Rectal smooth muscle tissue (tissue), 1 donor: ENCODE measurements at regions not wholly inside any gene's neighbourhood (a gene's known extent, or its start where the extent isn't known, plus 50 kb on each side); places are given as distances from the start of the nearest gene placed in this dataset.

ENCODE experiments used
- H3K27ac ChIP-seq: one replicate; pipeline ENCODE4 v1.7.0; 2013; ENCODE audit warnings: low read depth, low read length, inconsistent platforms
- H3K27me3 ChIP-seq: one replicate; pipeline ENCODE4 v1.7.0; 2013; ENCODE audit warnings: low read length; ENCODE audit not compliant: control insufficient read depth, insufficient read depth
- H3K36me3 ChIP-seq: one replicate; pipeline ENCODE4 v1.7.0; 2013; ENCODE audit warnings: low read length; ENCODE audit not compliant: control insufficient read depth, insufficient read depth
- H3K4me1 ChIP-seq: one replicate; pipeline ENCODE4 v1.7.0; 2013; ENCODE audit warnings: low read length; ENCODE audit not compliant: control insufficient read depth, insufficient read depth
- H3K4me3 ChIP-seq: one replicate; pipeline ENCODE4 v1.7.0; 2013; ENCODE audit warnings: low read length
- H3K9ac ChIP-seq: one replicate; pipeline ENCODE4 v1.7.0; 2013; ENCODE audit warnings: low read length

- no peak overlapping the region for H3K4me3 ChIP-seq
- no peak overlapping the region for H3K27ac ChIP-seq
- no peaks in the 10 kb centered on the region for H3K36me3 ChIP-seq
- H3K9ac ChIP-seq = no peak overlapping the region
- peaks cover 14% of the 10 kb centered on the region for H3K4me1 ChIP-seq
- H3K27me3 ChIP-seq = no peaks in the 10 kb centered on the region
These were observed 66.2 kb upstream of the NEURL1B start for GRCh38 chr5:172574871-172575223.

GRCh38 chr5:172573986-172574870, 66.8 kb upstream of the NEURL1B start:
- no peak overlapping the region for H3K4me3 ChIP-seq
- no peak overlapping the region for H3K27ac ChIP-seq
- H3K9ac ChIP-seq = no peak overlapping the region
- H3K4me1 ChIP-seq = peaks cover 17% of the 10 kb centered on the region
- H3K27me3 ChIP-seq = no peaks in the 10 kb centered on the region
- H3K36me3 ChIP-seq = no peaks in the 10 kb centered on the region

- no peaks in the 10 kb centered on the region for H3K36me3 ChIP-seq
- no peak overlapping the region for H3K9ac ChIP-seq
- H3K27me3 ChIP-seq = no peaks in the 10 kb centered on the region
- H3K4me1 ChIP-seq = peaks cover 17% of the 10 kb centered on the region
- no peak overlapping the region for H3K27ac ChIP-seq
- H3K4me3 ChIP-seq = no peak overlapping the region
These were observed 67.8 kb upstream of the NEURL1B start for GRCh38 chr5:172573120-172573882.

- H3K27me3 ChIP-seq = no peaks in the 10 kb centered on the region
- H3K9ac ChIP-seq = no peak overlapping the region
- peaks cover 17% of the 10 kb centered on the region for H3K4me1 ChIP-seq
- H3K27ac ChIP-seq = no peak overlapping the region
- no peaks in the 10 kb centered on the region for H3K36me3 ChIP-seq
- H3K4me3 ChIP-seq = no peak overlapping the region
These were observed 68.6 kb upstream of the NEURL1B start for GRCh38 chr5:172572440-172572839.

- Histone ChIP-seq H3K9ac (no peak overlapping the region), H3K27ac (no peak overlapping the region), H3K4me1 (peaks cover 17% of the 10 kb centered on the region), H3K27me3 (no peaks in the 10 kb centered on the region), H3K36me3 (no peaks in the 10 kb centered on the region), H3K4me3 (no peak overlapping the region)
These were observed 69.2 kb upstream of the NEURL1B start for GRCh38 chr5:172571892-172572291.

GRCh38 chr5:172571413-172571812, 69.7 kb upstream of the NEURL1B start:
- no peak overlapping the region for H3K4me3 ChIP-seq
- no peaks in the 10 kb centered on the region for H3K36me3 ChIP-seq
- no peaks in the 10 kb centered on the region for H3K27me3 ChIP-seq
- H3K9ac ChIP-seq = no peak overlapping the region
- peaks cover 17% of the 10 kb centered on the region for H3K4me1 ChIP-seq
- no peak overlapping the region for H3K27ac ChIP-seq

GRCh38 chr5:172570594-172571334, 70.3 kb upstream of the NEURL1B start:
- Histone ChIP-seq H3K4me3 (no peak overlapping the region), H3K36me3 (no peaks in the 10 kb centered on the region), H3K9ac (no peak overlapping the region), H3K27me3 (no peaks in the 10 kb centered on the region), H3K4me1 (peaks cover 17% of the 10 kb centered on the region), H3K27ac (no peak overlapping the region)

- Histone ChIP-seq H3K9ac (no peak overlapping the region), H3K4me1 (peaks cover 19% of the 10 kb centered on the region), H3K36me3 (no peaks in the 10 kb centered on the region), H3K27me3 (no peaks in the 10 kb centered on the region), H3K4me3 (peak overlapping the region; percentile 7), H3K27ac (peak overlapping the region; percentile 50)
These were observed 71.1 kb upstream of the NEURL1B start for GRCh38 chr5:172569861-172570558.

- Histone ChIP-seq H3K9ac (no peak overlapping the region), H3K36me3 (no peaks in the 10 kb centered on the region), H3K4me3 (no peak overlapping the region), H3K27ac (no peak overlapping the region), H3K27me3 (no peaks in the 10 kb centered on the region), H3K4me1 (peaks cover 19% of the 10 kb centered on the region)
These were observed 72.7 kb upstream of the NEURL1B start for GRCh38 chr5:172568308-172568910.

- Histone ChIP-seq H3K4me1 (peaks cover 19% of the 10 kb centered on the region), H3K27me3 (no peaks in the 10 kb centered on the region), H3K27ac (no peak overlapping the region), H3K4me3 (no peak overlapping the region), H3K36me3 (no peaks in the 10 kb centered on the region), H3K9ac (no peak overlapping the region)
These were observed 73.2 kb upstream of the NEURL1B start for GRCh38 chr5:172567843-172568242.

GRCh38 chr5:172567294-172567693, 73.8 kb upstream of the NEURL1B start:
- Histone ChIP-seq H3K4me3 (no peak overlapping the region), H3K27ac (no peak overlapping the region), H3K27me3 (no peaks in the 10 kb centered on the region), H3K4me1 (peaks cover 24% of the 10 kb centered on the region), H3K9ac (no peak overlapping the region), H3K36me3 (no peaks in the 10 kb centered on the region)
